ENCODE measurements at regions not wholly inside any gene's neighbourhood (a gene's known extent, or its start where the extent isn't known, plus 50 kb on each side); places are given as distances from the start of the nearest gene placed in this dataset.
"Not testable (repeated sequence)": the region's sequence is repeated elsewhere in the genome, so short reads cannot be mapped to it uniquely, and the experiment has no call there.

GRCh38 chr4:167906851-167907250, 185.5 kb upstream of the ANXA10 start:
- Histone ChIP-seq H3K4me3 (replicated peaks in 1 of 3) (no peak overlapping the region), H3K27ac (no peak overlapping the region), H3K36me3 (no peaks in the 10 kb centered on the region), H3K27me3 (no peaks in the 10 kb centered on the region), H3K4me1 (no peaks in the 10 kb centered on the region), H3K9me3 (no peaks in the 10 kb centered on the region)
- 79 to 89% methylated on average over 1 of the region's 1 CpG for WGBS, 2 donors
- intact Hi-C loops (cut with DNase I), result no loop called here
- TF ChIP-seq CTCF (IDR thresholded peaks at IDR 0.05) (no peak), POLR2A (IDR thresholded peaks at IDR 0.05) (no peak)
- no peak for DNase-seq

- no peak for DNase-seq
- TF ChIP-seq POLR2A (IDR thresholded peaks at IDR 0.05), result no peak
- TF ChIP-seq CTCF (IDR thresholded peaks at IDR 0.05), result no peak
- Histone ChIP-seq H3K36me3 (no peaks in the 10 kb centered on the region), H3K27ac (no peak overlapping the region), H3K9me3 (no peaks in the 10 kb centered on the region), H3K4me3 (replicated peaks in 1 of 3) (no peak overlapping the region), H3K27me3 (no peaks in the 10 kb centered on the region), H3K4me1 (no peaks in the 10 kb centered on the region)
- intact Hi-C loops (cut with DNase I), result no loop called here
These were observed 183.5 kb upstream of the ANXA10 start for GRCh38 chr4:167908816-167909215.

GRCh38 chr4:167912535-167912934, 179.8 kb upstream of the ANXA10 start:
- H3K36me3 ChIP-seq; H3K27ac ChIP-seq; H3K4me1 ChIP-seq; intact Hi-C loops (cut with DNase I); H3K27me3 ChIP-seq; DNase-seq; H3K9me3 ChIP-seq; H3K4me3 ChIP-seq (replicated peaks in 1 of 3): not testable (repeated sequence)
- 75 to 76% methylated on average over 3 of the region's 3 CpGs for WGBS, 2 donors

GRCh38 chr4:167918077-167918476, 174.3 kb upstream of the ANXA10 start:
- Histone ChIP-seq H3K27ac (no peak overlapping the region), H3K4me1 (no peaks in the 10 kb centered on the region), H3K4me3 (replicated peaks in 1 of 3) (no peak overlapping the region), H3K27me3 (no peaks in the 10 kb centered on the region), H3K36me3 (no peaks in the 10 kb centered on the region), H3K9me3 (no peaks in the 10 kb centered on the region)
- DNase-seq, result no peak
- intact Hi-C loops (cut with DNase I), result no loop called here
- 88 to 90% methylated on average over 1 of the region's 1 CpG for WGBS, 2 donors
- TF ChIP-seq POLR2A (IDR thresholded peaks at IDR 0.05), result no peak
- no peak for TF ChIP-seq CTCF (IDR thresholded peaks at IDR 0.05)

- H3K4me3 ChIP-seq (replicated peaks in 1 of 3), result no peak overlapping the region
- no peak for DNase-seq
- TF ChIP-seq CTCF (IDR thresholded peaks at IDR 0.05) (no peak), POLR2A (IDR thresholded peaks at IDR 0.05) (no peak)
- WGBS, 2 donors, result 78 to 86% methylated on average over 1 of the region's 1 CpG
- H3K27me3 ChIP-seq, result no peaks in the 10 kb centered on the region
- H3K27ac ChIP-seq, result no peak overlapping the region
- intact Hi-C loops (cut with DNase I), result no loop called here
- no peaks in the 10 kb centered on the region for H3K9me3 ChIP-seq
- H3K36me3 ChIP-seq, result no peaks in the 10 kb centered on the region
- no peaks in the 10 kb centered on the region for H3K4me1 ChIP-seq
These were observed 162.2 kb upstream of the ANXA10 start for GRCh38 chr4:167930166-167930565.

- no peaks in the 10 kb centered on the region for H3K27me3 ChIP-seq
- TF ChIP-seq CTCF (IDR thresholded peaks at IDR 0.05) (no peak), POLR2A (IDR thresholded peaks at IDR 0.05) (no peak)
These were observed 158.1 kb upstream of the ANXA10 start for GRCh38 chr4:167934216-167934615.

More at GRCh38 chr4:167934216-167934615, 158.1 kb upstream of the ANXA10 start:
- no peaks in the 10 kb centered on the region for H3K9me3 ChIP-seq
- 21 to 34% methylated on average over 4 of the region's 4 CpGs for WGBS, 2 donors
- no peaks in the 10 kb centered on the region for H3K36me3 ChIP-seq
- intact Hi-C loops (cut with DNase I), result no loop called here
- DNase-seq, result no peak
- no peaks in the 10 kb centered on the region for H3K4me1 ChIP-seq
- no peak overlapping the region for H3K27ac ChIP-seq
- H3K4me3 ChIP-seq (replicated peaks in 1 of 3), result no peak overlapping the region

Measured in thyroid gland (tissue), 4 donors.